ENCODE measurements at regions not wholly inside any gene's neighbourhood (a gene's known extent, or its start where the extent isn't known, plus 50 kb on each side); places are given as distances from the start of the nearest gene placed in this dataset.

- TF ChIP-seq POLR2AphosphoS5 (IDR thresholded peaks at IDR 0.05; ENCODE audit: low read depth), result no peak
- no peak for TF ChIP-seq CTCF (IDR thresholded peaks at IDR 0.05; ENCODE audit: insufficient read depth, low read length)
- no peak for TF ChIP-seq REST (IDR thresholded peaks at IDR 0.05; ENCODE audit: insufficient replicate concordance, low read depth)
- TF ChIP-seq SPI1 (IDR thresholded peaks at IDR 0.05; ENCODE audit: borderline replicate concordance, low read depth), result no peak
These were observed 288.8 kb upstream of the LMCD1 start for GRCh38 chr3:8212794-8213193.

Measured in HL-60 (cell line).